H1 (cell line): ENCODE measurements at regions not wholly inside any gene's neighbourhood (a gene's known extent, or its start where the extent isn't known, plus 50 kb on each side); places are given as distances from the start of the nearest gene placed in this dataset.

Source experiments
- CTCF ChIA-PET: fragments of 300-600 bp; sonication (Branson Sonifier 250); formaldehyde crosslinking; loops from one replicate; lab custom pipeline; 2021; ENCODE audit not compliant: partially characterized antibody; lab: Charles Lee
- POLR2A ChIA-PET: fragments of 300-600 bp; sonication (Branson Sonifier 250); formaldehyde crosslinking; loops from one replicate; lab custom pipeline; 2021; ENCODE audit warnings: inconsistent platforms; ENCODE audit not compliant: partially characterized antibody; lab: Charles Lee
- DNase-seq, 2 experiments: peaks; one replicate each; pipeline versions ENCODE4 v3.0.0 to v3.0.0-alpha.2; 2010 to 2022; ENCODE audit warnings: low spot score in 2 of 2, low read depth in 1 of 2, mixed read lengths in 1 of 2
- FAIRE-seq: peaks from 2 replicates; lab custom pipeline; 2011; peaks lifted over from hg19 to GRCh38; lab: Jason Lieb, UNC
- H2AFZ ChIP-seq: 2 replicates; pipeline ENCODE4 v1.8.1; 2012; ENCODE audit warnings: low read length, inconsistent platforms
- H2AK5ac ChIP-seq: 2 replicates; pipeline ENCODE4 v1.6.1; 2013; ENCODE audit warnings: low read depth, low read length
- H2BK120ac ChIP-seq: replicated peaks from 2 replicates; pipeline ENCODE3; 2013; ENCODE audit warnings: low read depth, low read length, inconsistent platforms
- H2BK12ac ChIP-seq: 2 replicates; pipeline ENCODE4 v1.6.1; 2013; ENCODE audit warnings: low read depth, low read length
- H2BK15ac ChIP-seq: 2 replicates; pipeline ENCODE4 v1.6.1; 2013; ENCODE audit warnings: low read length
- H2BK20ac ChIP-seq: 2 replicates; pipeline ENCODE4 v1.6.1; 2013; ENCODE audit warnings: low read length
- H2BK5ac ChIP-seq: 2 replicates; pipeline ENCODE4 v1.6.1; 2013; ENCODE audit warnings: low read depth, low read length
- H3K14ac ChIP-seq: 2 replicates; pipeline ENCODE4 v1.6.1; 2013; ENCODE audit warnings: inconsistent platforms; ENCODE audit not compliant: insufficient read length
- H3K18ac ChIP-seq: 2 replicates; pipeline ENCODE4 v1.6.1; 2013; ENCODE audit warnings: low read length; ENCODE audit errors: extremely low read depth
- H3K23ac ChIP-seq: 2 replicates; pipeline ENCODE4 v1.6.1; 2013; ENCODE audit warnings: inconsistent platforms; ENCODE audit not compliant: insufficient read length
- H3K23me2 ChIP-seq: 2 replicates; pipeline ENCODE4 v1.6.1; 2013; ENCODE audit warnings: low read depth, low read length
- H3K27ac ChIP-seq: 2 replicates; pipeline ENCODE4 v1.6.1; 2011; ENCODE audit warnings: low read depth, low read length, inconsistent platforms
- H3K27me3 ChIP-seq, 4 experiments: replicated peaks in 1 of 4; 1 replicate in 1 of 4; 2 replicates in 3 of 4; pipeline versions ENCODE4 v1.6.1 to v1.8.1; 2011 to 2013; ENCODE audit warnings: low read length in 3 of 4, mild to moderate bottlenecking in 3 of 4, inconsistent platforms in 2 of 4, mixed read lengths in 2 of 4, moderate library complexity in 1 of 4; ENCODE audit not compliant: control insufficient read depth in 3 of 4, insufficient read depth in 3 of 4; ENCODE audit errors: extremely low read depth in 1 of 4
- H3K36me3 ChIP-seq, 4 experiments: 2 replicates each; pipeline versions ENCODE4 v1.6.1 to v1.8.1; 2011 to 2013; ENCODE audit warnings: mild to moderate bottlenecking in 4 of 4, low read length in 3 of 4, moderate library complexity in 2 of 4, control low read depth in 1 of 4, inconsistent platforms in 1 of 4; ENCODE audit not compliant: insufficient read depth in 4 of 4, control insufficient read depth in 2 of 4
- H3K4ac ChIP-seq: replicated peaks from 2 replicates; pipeline ENCODE3; 2013; ENCODE audit warnings: low read length, low read depth, mixed read lengths, inconsistent platforms; ENCODE audit not compliant: insufficient read length
- H3K4me1 ChIP-seq, 4 experiments: replicated peaks in 1 of 4; 1 replicate in 1 of 4; 2 replicates in 3 of 4; pipeline versions ENCODE4 v1.6.1 to v1.8.1; 2011 to 2013; ENCODE audit warnings: low read length in 3 of 4, inconsistent platforms in 2 of 4, mixed read lengths in 1 of 4; ENCODE audit not compliant: insufficient read depth in 4 of 4, control insufficient read depth in 3 of 4
- H3K4me2 ChIP-seq, 2 experiments: 2 replicates each; pipeline versions ENCODE4 v1.6.1 to v1.8.1; 2011 to 2013; ENCODE audit warnings: low read depth in 2 of 2, low read length in 2 of 2, control low read depth in 1 of 2, inconsistent platforms in 1 of 2, mild to moderate bottlenecking in 1 of 2; ENCODE audit not compliant: insufficient read depth in 1 of 2
- H3K4me3 ChIP-seq, 4 experiments: fragments of 200-600, 300-600 bp in 1 of 4; sonication (generic), shearing (Covaris generic), sonication (Bioruptor Twin) in 1 of 4; 2 replicates each; pipeline versions ENCODE4 v1.5.1 to v1.8.1; 2011 to 2016; ENCODE audit warnings: low read length in 4 of 4, low read depth in 3 of 4, control low read depth in 2 of 4, inconsistent platforms in 2 of 4, mild to moderate bottlenecking in 2 of 4, mixed read lengths in 1 of 4, moderate library complexity in 1 of 4; ENCODE audit not compliant: insufficient read depth in 2 of 4; ENCODE audit errors: extremely low read depth in 1 of 4
- H3K56ac ChIP-seq: replicated peaks from 2 replicates; pipeline ENCODE3; 2013; ENCODE audit warnings: low read depth, mild to moderate bottlenecking, mixed read lengths, low read length, inconsistent platforms; ENCODE audit not compliant: insufficient read length
- H3K79me1 ChIP-seq: 2 replicates; pipeline ENCODE4 v1.6.1; 2013; ENCODE audit warnings: low read depth, low read length, control low read depth
- H3K79me2 ChIP-seq, 2 experiments: 2 replicates each; pipeline versions ENCODE4 v1.6.1 to v1.8.1; 2012 to 2013; ENCODE audit warnings: low read length in 2 of 2, mild to moderate bottlenecking in 2 of 2, inconsistent platforms in 1 of 2; ENCODE audit not compliant: insufficient read depth in 2 of 2, control insufficient read depth in 1 of 2
- H3K9ac ChIP-seq, 4 experiments: replicated peaks in 1 of 4; 1 replicate in 1 of 4; 2 replicates in 3 of 4; pipeline versions ENCODE4 v1.6.1 to v1.8.1; 2011 to 2013; ENCODE audit warnings: low read depth in 3 of 4, low read length in 3 of 4, control low read depth in 2 of 4, mild to moderate bottlenecking in 2 of 4, moderate library complexity in 2 of 4, inconsistent platforms in 1 of 4; ENCODE audit errors: extremely low read depth in 1 of 4
- H3K9me3 ChIP-seq, 2 experiments: 2 replicates each; pipeline versions ENCODE4 v1.6.1 to v1.8.1; 2012 to 2013; ENCODE audit warnings: mild to moderate bottlenecking in 2 of 2, moderate library complexity in 2 of 2, control low read depth in 1 of 2, inconsistent platforms in 1 of 2, low read depth in 1 of 2, low read length in 1 of 2, mixed read lengths in 1 of 2; ENCODE audit not compliant: insufficient read depth in 2 of 2
- H4K20me1 ChIP-seq, 2 experiments: replicated peaks in 1 of 2; 2 replicates each; pipeline versions ENCODE3 to v1.8.1; 2011 to 2013; ENCODE audit warnings: inconsistent platforms in 2 of 2, low read length in 2 of 2, mild to moderate bottlenecking in 1 of 2; ENCODE audit not compliant: insufficient read depth in 2 of 2, control insufficient read depth in 1 of 2
- H4K5ac ChIP-seq: 2 replicates; pipeline ENCODE4 v1.6.1; 2013; ENCODE audit warnings: low read length, low read depth, mixed read lengths, inconsistent platforms; ENCODE audit not compliant: insufficient read length
- H4K8ac ChIP-seq: 2 replicates; pipeline ENCODE4 v1.8.0; 2013; ENCODE audit warnings: mild to moderate bottlenecking, moderate library complexity, low read length, inconsistent platforms; ENCODE audit not compliant: insufficient read depth; ENCODE audit errors: extremely low read depth
- H4K91ac ChIP-seq: replicated peaks from 2 replicates; pipeline ENCODE3; 2013; ENCODE audit warnings: low read length, mixed read lengths, inconsistent platforms; ENCODE audit not compliant: insufficient read length
- BACH1 ChIP-seq: IDR thresholded peaks from 2 replicates; pipeline ENCODE4 v1.6.1; 2012; ENCODE audit warnings: low read length, improper control_type of control experiment
- CBX8 ChIP-seq: fragments of 300-800, 300-1000 bp; sonication (generic); IDR thresholded peaks from 2 replicates; pipeline ENCODE4 v1.7.1; 2016; ENCODE audit warnings: low read depth, low read length, borderline replicate concordance
- CTBP2 ChIP-seq: IDR thresholded peaks from 2 replicates; pipeline ENCODE4 v1.7.0; 2011; ENCODE audit warnings: borderline replicate concordance, mild to moderate bottlenecking, moderate library complexity, mixed read lengths, low read length; ENCODE audit not compliant: insufficient read depth, insufficient read length
- CTCF ChIP-seq, 3 experiments: IDR thresholded peaks; 1 replicate in 2 of 3; 2 replicates in 1 of 3; pipeline versions ENCODE4 v1.5.1 to v1.6.1; 2011; ENCODE audit warnings: low read length in 3 of 3, mild to moderate bottlenecking in 3 of 3, inconsistent platforms in 2 of 3, low read depth in 1 of 3, moderate library complexity in 1 of 3; ENCODE audit not compliant: insufficient read depth in 1 of 3; ENCODE audit errors: control extremely low read depth in 1 of 3
- GTF2F1 ChIP-seq: IDR thresholded peaks from 2 replicates; pipeline ENCODE4 v1.6.1; 2012; ENCODE audit warnings: low read depth, low read length, improper control_type of control experiment, borderline replicate concordance
- JUN ChIP-seq: IDR thresholded peaks from 2 replicates; pipeline ENCODE4 v1.6.1; 2011; ENCODE audit warnings: low read depth, mild to moderate bottlenecking, improper control_type of control experiment, low read length
- KDM1A ChIP-seq: fragments of 200-600, 300-600 bp; sonication (generic); IDR thresholded peaks from 2 replicates; pipeline ENCODE4 v1.7.1; 2016; ENCODE audit warnings: mild to moderate bottlenecking, low read length, borderline replicate concordance
- KDM4A ChIP-seq: IDR thresholded peaks from one replicate; pipeline ENCODE4 v1.7.1; 2012; ENCODE audit warnings: low read depth, mild to moderate bottlenecking, moderate library complexity, low read length, inconsistent platforms; ENCODE audit not compliant: severe bottlenecking
- NANOG ChIP-seq: IDR thresholded peaks from 2 replicates; pipeline ENCODE4 v1.6.1; 2011; ENCODE audit warnings: low read length, low read depth, mild to moderate bottlenecking, inconsistent platforms; ENCODE audit not compliant: insufficient read depth, poor library complexity, severe bottlenecking
- PHF8 ChIP-seq: fragments of 200-600 bp; sonication (generic); conservative IDR thresholded peaks from 2 replicates; pipeline ENCODE4 v1.7.1; 2012; ENCODE audit warnings: low read depth, mild to moderate bottlenecking, inconsistent platforms, low read length, moderate library complexity
- SIX5 ChIP-seq: IDR thresholded peaks from 2 replicates; pipeline ENCODE4 v1.6.1; 2011; ENCODE audit warnings: mild to moderate bottlenecking, low read depth, low read length
- TAF1 ChIP-seq: IDR thresholded peaks from 2 replicates; pipeline ENCODE4 v1.6.1; 2011; ENCODE audit warnings: mild to moderate bottlenecking, low read depth, low read length
- TBP ChIP-seq: IDR thresholded peaks from 2 replicates; pipeline ENCODE4 v1.6.1; 2011; ENCODE audit warnings: low read depth, low read length, improper control_type of control experiment
- WGBS, 2 experiments: shearing (Covaris generic) in 1 of 2; methylation state at CpG; one replicate each; pipeline versions ENCODE4 v1.1.6 to v1.1.7; 2013 to 2015; ENCODE audit warnings: low lambda C conversion rate in 2 of 2, mixed read lengths in 2 of 2, inconsistent platforms in 1 of 2, low coverage in 1 of 2, missing lambda C conversion rate in 1 of 2; ENCODE audit not compliant: insufficient replicate concordance in 2 of 2, insufficient coverage in 1 of 2, insufficient read length in 1 of 2; ENCODE audit errors: extremely low coverage in 1 of 2, missing lambda C conversion rate in 1 of 2; 5-methylcytosine and 5-hydroxymethylcytosine counted together

GRCh38 chr5:117098094-117098493, 523.5 kb upstream of the SEMA6A start:
- no peak overlapping the region for H2AFZ ChIP-seq
- H3K14ac ChIP-seq = no peak overlapping the region
- H3K9me3 ChIP-seq = no peaks in the 10 kb centered on the region
- no peak overlapping the region for H3K4me3 ChIP-seq
- WGBS, 2 experiments = 95% methylated on average over 3 of the region's 3 CpGs; no CpG with 5 or more reads in 1 of the 2 experiments
- H2AK5ac ChIP-seq = no peak overlapping the region
- H4K20me1 ChIP-seq = no peaks in the 10 kb centered on the region
- no peak overlapping the region for H2BK12ac ChIP-seq
- POLR2A ChIA-PET = no interaction called here
- H2BK15ac ChIP-seq = no peak overlapping the region
- H4K8ac ChIP-seq = no peak overlapping the region
- H3K56ac ChIP-seq = no peak overlapping the region
- no peak overlapping the region for H3K4me2 ChIP-seq
- H3K79me1 ChIP-seq = no peaks in the 10 kb centered on the region
- H3K4me1 ChIP-seq = peaks cover 0 to 13% (median 2%) of the 10 kb centered on the region in 4 experiments; a peak in 6 of 7 replicates
- H3K36me3 ChIP-seq = no peaks in the 10 kb centered on the region
- H3K23ac ChIP-seq = no peak overlapping the region
- no peak overlapping the region for H2BK5ac ChIP-seq
- H3K27ac ChIP-seq = no peak overlapping the region
- no peaks in the 10 kb centered on the region for H3K23me2 ChIP-seq
- CTCF ChIA-PET = no interaction called here
- H2BK20ac ChIP-seq = no peak overlapping the region
- no peaks in the 10 kb centered on the region for H3K27me3 ChIP-seq
- no peak overlapping the region for H4K91ac ChIP-seq
- DNase-seq = no peak
- no peak overlapping the region for H3K18ac ChIP-seq
- no peaks in the 10 kb centered on the region for H3K79me2 ChIP-seq
- no peak overlapping the region for H3K4ac ChIP-seq
- no peak overlapping the region for H2BK120ac ChIP-seq
- FAIRE-seq = no peak
- H3K9ac ChIP-seq = no peak overlapping the region
- no peak overlapping the region for H4K5ac ChIP-seq
- TF ChIP-seq NANOG = no peak
- TF ChIP-seq JUN = no peak
- TF ChIP-seq CBX8 = no peak
- no peak for TF ChIP-seq BACH1
- no peak for TF ChIP-seq CTCF (IDR thresholded peaks at IDR 0.05; ENCODE audit: control extremely low read depth in 1 of 3, insufficient read depth in 1 of 3, low read depth in 1 of 3, low read length in 3 of 3)
- no peak for TF ChIP-seq KDM4A
- no peak for TF ChIP-seq SIX5
- no peak for TF ChIP-seq TAF1
- no peak for TF ChIP-seq PHF8
- no peak for TF ChIP-seq CTBP2
- no peak for TF ChIP-seq GTF2F1
- no peak for TF ChIP-seq TBP
- no peak for TF ChIP-seq KDM1A
